ENCODE measurements at regions not wholly inside any gene's neighbourhood (a gene's known extent, or its start where the extent isn't known, plus 50 kb on each side); places are given as distances from the start of the nearest gene placed in this dataset.

GRCh38 chr5:174300941-174301761 lies 255.6 kb downstream of the NSG2 start:
- TF ChIP-seq GABPA (IDR thresholded peaks at IDR 0.05 in 1 of 2, conservative IDR thresholded peaks at IDR 0.05 in 1 of 2) (no peak), ATF3 (IDR thresholded peaks at IDR 0.05) (no peak)
- TF ChIP-seq, protein P1, sequence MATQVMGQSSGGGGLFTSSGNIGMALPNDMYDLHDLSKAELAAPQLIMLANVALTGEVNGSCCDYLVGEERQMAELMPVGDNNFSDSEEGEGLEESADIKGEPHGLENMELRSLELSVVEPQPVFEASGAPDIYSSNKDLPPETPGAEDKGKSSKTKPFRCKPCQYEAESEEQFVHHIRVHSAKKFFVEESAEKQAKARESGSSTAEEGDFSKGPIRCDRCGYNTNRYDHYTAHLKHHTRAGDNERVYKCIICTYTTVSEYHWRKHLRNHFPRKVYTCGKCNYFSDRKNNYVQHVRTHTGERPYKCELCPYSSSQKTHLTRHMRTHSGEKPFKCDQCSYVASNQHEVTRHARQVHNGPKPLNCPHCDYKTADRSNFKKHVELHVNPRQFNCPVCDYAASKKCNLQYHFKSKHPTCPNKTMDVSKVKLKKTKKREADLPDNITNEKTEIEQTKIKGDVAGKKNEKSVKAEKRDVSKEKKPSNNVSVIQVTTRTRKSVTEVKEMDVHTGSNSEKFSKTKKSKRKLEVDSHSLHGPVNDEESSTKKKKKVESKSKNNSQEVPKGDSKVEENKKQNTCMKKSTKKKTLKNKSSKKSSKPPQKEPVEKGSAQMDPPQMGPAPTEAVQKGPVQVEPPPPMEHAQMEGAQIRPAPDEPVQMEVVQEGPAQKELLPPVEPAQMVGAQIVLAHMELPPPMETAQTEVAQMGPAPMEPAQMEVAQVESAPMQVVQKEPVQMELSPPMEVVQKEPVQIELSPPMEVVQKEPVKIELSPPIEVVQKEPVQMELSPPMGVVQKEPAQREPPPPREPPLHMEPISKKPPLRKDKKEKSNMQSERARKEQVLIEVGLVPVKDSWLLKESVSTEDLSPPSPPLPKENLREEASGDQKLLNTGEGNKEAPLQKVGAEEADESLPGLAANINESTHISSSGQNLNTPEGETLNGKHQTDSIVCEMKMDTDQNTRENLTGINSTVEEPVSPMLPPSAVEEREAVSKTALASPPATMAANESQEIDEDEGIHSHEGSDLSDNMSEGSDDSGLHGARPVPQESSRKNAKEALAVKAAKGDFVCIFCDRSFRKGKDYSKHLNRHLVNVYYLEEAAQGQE (IDR thresholded peaks at IDR 0.05): no peak
- TF ChIP-seq, protein P2, sequence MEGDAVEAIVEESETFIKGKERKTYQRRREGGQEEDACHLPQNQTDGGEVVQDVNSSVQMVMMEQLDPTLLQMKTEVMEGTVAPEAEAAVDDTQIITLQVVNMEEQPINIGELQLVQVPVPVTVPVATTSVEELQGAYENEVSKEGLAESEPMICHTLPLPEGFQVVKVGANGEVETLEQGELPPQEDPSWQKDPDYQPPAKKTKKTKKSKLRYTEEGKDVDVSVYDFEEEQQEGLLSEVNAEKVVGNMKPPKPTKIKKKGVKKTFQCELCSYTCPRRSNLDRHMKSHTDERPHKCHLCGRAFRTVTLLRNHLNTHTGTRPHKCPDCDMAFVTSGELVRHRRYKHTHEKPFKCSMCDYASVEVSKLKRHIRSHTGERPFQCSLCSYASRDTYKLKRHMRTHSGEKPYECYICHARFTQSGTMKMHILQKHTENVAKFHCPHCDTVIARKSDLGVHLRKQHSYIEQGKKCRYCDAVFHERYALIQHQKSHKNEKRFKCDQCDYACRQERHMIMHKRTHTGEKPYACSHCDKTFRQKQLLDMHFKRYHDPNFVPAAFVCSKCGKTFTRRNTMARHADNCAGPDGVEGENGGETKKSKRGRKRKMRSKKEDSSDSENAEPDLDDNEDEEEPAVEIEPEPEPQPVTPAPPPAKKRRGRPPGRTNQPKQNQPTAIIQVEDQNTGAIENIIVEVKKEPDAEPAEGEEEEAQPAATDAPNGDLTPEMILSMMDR (IDR thresholded peaks at IDR 0.05; ENCODE audit: low read depth, low read length, missing input control): no peak
